ENCODE measurements at regions not wholly inside any gene's neighbourhood (a gene's known extent, or its start where the extent isn't known, plus 50 kb on each side); places are given as distances from the start of the nearest gene placed in this dataset.

GRCh38 chr1:57934745-57935144 lies 510.9 kb upstream of the DAB1 start:
- ATAC-seq = no peak
- intact Hi-C loops (cut with DNase I) = no loop called here

GRCh38 chr1:57927003-57927402 lies 503.1 kb upstream of the DAB1 start:
- ATAC-seq (no peak), DNase-seq (no peak)
- Histone ChIP-seq H3K27me3 (ENCODE audit: low read depth) (no peaks in the 10 kb centered on the region), H3K36me3 (no peaks in the 10 kb centered on the region), H3K4me1 (no peaks in the 10 kb centered on the region), H3K9me3 (no peaks in the 10 kb centered on the region), H3K4me3 (no peak overlapping the region), H3K27ac (no peak overlapping the region)
- TF ChIP-seq CTCF (IDR thresholded peaks at IDR 0.05) = no peak
- intact Hi-C loops (cut with DNase I) = no loop called here

More at GRCh38 chr1:57934745-57935144, 510.9 kb upstream of the DAB1 start:
- Histone ChIP-seq H3K4me1 (no peaks in the 10 kb centered on the region), H3K9me3 (no peaks in the 10 kb centered on the region), H3K27ac (no peak overlapping the region), H3K36me3 (no peaks in the 10 kb centered on the region), H3K27me3 (ENCODE audit: low read depth) (no peaks in the 10 kb centered on the region), H3K4me3 (no peak overlapping the region)
- DNase-seq = no peak
- TF ChIP-seq CTCF (IDR thresholded peaks at IDR 0.05) = no peak

GRCh38 chr1:57926025-57926552 lies 502.2 kb upstream of the DAB1 start:
- no peaks in the 10 kb centered on the region for H3K27me3 ChIP-seq (ENCODE audit: low read depth)
- TF ChIP-seq CTCF (IDR thresholded peaks at IDR 0.05) = no peak
- no peak overlapping the region for H3K27ac ChIP-seq
- intact Hi-C loops (cut with DNase I) = no loop called here
- H3K9me3 ChIP-seq = no peaks in the 10 kb centered on the region
- H3K4me3 ChIP-seq = no peak overlapping the region
- ATAC-seq (no peak), DNase-seq (no peak)
- H3K4me1 ChIP-seq = no peaks in the 10 kb centered on the region
- no peaks in the 10 kb centered on the region for H3K36me3 ChIP-seq

DNA sequence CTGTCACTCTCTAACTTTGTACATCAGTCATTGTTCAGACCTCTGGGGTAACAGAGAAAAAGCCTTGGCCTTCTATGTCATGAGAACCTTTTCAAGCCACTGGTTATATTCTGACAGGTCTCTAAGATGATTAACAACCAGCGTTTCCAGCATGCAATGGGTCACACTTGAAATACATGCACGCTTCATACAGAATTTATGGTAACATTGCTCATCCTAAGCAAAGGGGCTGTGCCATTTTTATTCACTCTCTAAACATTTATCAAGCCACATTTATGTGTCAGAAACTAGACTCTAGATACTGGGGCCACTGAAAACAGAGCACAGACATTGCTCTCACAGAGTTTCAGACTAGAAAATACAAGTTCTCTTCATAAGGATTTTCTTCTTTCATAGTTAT lies 501.4 kb upstream of the DAB1 start:
- Histone ChIP-seq H3K36me3 (no peaks in the 10 kb centered on the region), H3K9me3 (no peaks in the 10 kb centered on the region), H3K27ac (no peak overlapping the region), H3K4me3 (no peak overlapping the region), H3K27me3 (ENCODE audit: low read depth) (no peaks in the 10 kb centered on the region), H3K4me1 (no peaks in the 10 kb centered on the region)
- ATAC-seq (no peak), DNase-seq (no peak)
- TF ChIP-seq CTCF (IDR thresholded peaks at IDR 0.05) = no peak
- intact Hi-C loops (cut with DNase I) = no loop called here

DNA sequence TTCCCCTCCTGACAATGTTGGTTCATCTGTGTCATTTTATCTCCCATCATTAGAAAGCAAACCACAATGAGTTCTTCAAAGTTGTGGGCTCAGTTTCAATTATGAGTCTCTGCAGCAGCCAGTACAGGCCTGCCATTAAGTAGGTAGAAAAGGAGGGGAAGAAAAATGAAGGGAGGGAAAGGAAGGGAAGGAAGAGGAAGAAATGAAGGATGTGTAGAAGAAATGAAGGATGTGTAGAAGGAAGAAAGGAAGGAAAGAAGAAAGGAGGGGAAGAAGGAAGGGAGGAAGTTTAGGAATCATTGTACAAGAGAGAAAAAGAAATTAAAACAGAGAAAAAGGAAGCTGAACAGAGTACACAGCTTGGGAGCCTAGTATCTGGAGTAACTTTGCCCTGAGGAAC lies 498.3 kb upstream of the DAB1 start:
- H3K9me3 ChIP-seq = no peaks in the 10 kb centered on the region
- no peak for TF ChIP-seq CTCF (IDR thresholded peaks at IDR 0.05)
- ATAC-seq (no peak), DNase-seq (no peak)
- H3K4me1 ChIP-seq = no peaks in the 10 kb centered on the region
- H3K27ac ChIP-seq = no peak overlapping the region
- no peaks in the 10 kb centered on the region for H3K27me3 ChIP-seq (ENCODE audit: low read depth)
- intact Hi-C loops (cut with DNase I) = no loop called here
- no peak overlapping the region for H3K4me3 ChIP-seq
- H3K36me3 ChIP-seq = no peaks in the 10 kb centered on the region

DNA sequence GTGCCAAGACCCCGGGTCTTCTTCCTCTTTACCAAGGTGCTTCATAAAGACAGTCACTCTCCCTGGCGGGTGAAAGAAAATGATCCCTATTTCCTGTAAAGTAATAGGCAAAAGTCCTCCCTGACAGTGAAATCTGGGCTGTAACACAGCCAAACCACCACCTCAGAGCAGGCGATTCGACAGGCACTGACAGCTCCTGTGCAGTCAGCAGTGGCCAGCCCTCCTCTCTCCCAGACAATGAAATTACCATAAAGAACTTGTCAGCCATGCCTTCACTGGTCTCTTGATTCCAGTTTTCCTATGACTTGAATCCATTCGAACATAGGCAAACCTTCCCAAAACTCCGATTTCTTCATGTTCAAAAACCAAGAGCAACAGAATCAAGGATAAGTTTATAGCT lies 492.2 kb upstream of the DAB1 start:
- intact Hi-C loops (cut with DNase I) = no loop called here

More for the DNA sequence above, 492.2 kb upstream of the DAB1 start:
- Histone ChIP-seq H3K36me3 (no peaks in the 10 kb centered on the region), H3K9me3 (no peaks in the 10 kb centered on the region), H3K4me3 (no peak overlapping the region), H3K27ac (no peak overlapping the region), H3K27me3 (ENCODE audit: low read depth) (no peaks in the 10 kb centered on the region), H3K4me1 (no peaks in the 10 kb centered on the region)
- no peak for ATAC-seq
- no peak for TF ChIP-seq CTCF (IDR thresholded peaks at IDR 0.05)
- DNase-seq = no peak
